ENCODE measurements at regions not wholly inside any gene's neighbourhood (a gene's known extent, or its start where the extent isn't known, plus 50 kb on each side); places are given as distances from the start of the nearest gene placed in this dataset.
A peak's percentile ranks its signal among the peaks of the same experiment; 100 is the strongest.
"Not testable (repeated sequence)": the region's sequence is repeated elsewhere in the genome, so short reads cannot be mapped to it uniquely, and the experiment has no call there.

GRCh38 chr2:230601510-230601909 is 111.1 kb upstream of the CAB39 start:
- H3K9me3 Mint-ChIP-seq (ENCODE audit: unreplicated experiment): peaks cover 11% of the 10 kb centered on the region
- H3K4me3 Mint-ChIP-seq (ENCODE audit: unreplicated experiment): no peak overlapping the region
- no peaks in the 10 kb centered on the region for H3K36me3 Mint-ChIP-seq (ENCODE audit: unreplicated experiment)
- no peak for DNase-seq (ENCODE audit: extremely low spot score, unreplicated experiment)
- TF ChIP-seq, protein P1, sequence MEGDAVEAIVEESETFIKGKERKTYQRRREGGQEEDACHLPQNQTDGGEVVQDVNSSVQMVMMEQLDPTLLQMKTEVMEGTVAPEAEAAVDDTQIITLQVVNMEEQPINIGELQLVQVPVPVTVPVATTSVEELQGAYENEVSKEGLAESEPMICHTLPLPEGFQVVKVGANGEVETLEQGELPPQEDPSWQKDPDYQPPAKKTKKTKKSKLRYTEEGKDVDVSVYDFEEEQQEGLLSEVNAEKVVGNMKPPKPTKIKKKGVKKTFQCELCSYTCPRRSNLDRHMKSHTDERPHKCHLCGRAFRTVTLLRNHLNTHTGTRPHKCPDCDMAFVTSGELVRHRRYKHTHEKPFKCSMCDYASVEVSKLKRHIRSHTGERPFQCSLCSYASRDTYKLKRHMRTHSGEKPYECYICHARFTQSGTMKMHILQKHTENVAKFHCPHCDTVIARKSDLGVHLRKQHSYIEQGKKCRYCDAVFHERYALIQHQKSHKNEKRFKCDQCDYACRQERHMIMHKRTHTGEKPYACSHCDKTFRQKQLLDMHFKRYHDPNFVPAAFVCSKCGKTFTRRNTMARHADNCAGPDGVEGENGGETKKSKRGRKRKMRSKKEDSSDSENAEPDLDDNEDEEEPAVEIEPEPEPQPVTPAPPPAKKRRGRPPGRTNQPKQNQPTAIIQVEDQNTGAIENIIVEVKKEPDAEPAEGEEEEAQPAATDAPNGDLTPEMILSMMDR (IDR thresholded peaks at IDR 0.05): no peak
- H3K4me1 Mint-ChIP-seq (ENCODE audit: unreplicated experiment): no peaks in the 10 kb centered on the region
- peaks cover 42% of the 10 kb centered on the region for H3K27me3 Mint-ChIP-seq (ENCODE audit: unreplicated experiment)
- H3K27ac Mint-ChIP-seq (ENCODE audit: unreplicated experiment): no peak overlapping the region

DNA sequence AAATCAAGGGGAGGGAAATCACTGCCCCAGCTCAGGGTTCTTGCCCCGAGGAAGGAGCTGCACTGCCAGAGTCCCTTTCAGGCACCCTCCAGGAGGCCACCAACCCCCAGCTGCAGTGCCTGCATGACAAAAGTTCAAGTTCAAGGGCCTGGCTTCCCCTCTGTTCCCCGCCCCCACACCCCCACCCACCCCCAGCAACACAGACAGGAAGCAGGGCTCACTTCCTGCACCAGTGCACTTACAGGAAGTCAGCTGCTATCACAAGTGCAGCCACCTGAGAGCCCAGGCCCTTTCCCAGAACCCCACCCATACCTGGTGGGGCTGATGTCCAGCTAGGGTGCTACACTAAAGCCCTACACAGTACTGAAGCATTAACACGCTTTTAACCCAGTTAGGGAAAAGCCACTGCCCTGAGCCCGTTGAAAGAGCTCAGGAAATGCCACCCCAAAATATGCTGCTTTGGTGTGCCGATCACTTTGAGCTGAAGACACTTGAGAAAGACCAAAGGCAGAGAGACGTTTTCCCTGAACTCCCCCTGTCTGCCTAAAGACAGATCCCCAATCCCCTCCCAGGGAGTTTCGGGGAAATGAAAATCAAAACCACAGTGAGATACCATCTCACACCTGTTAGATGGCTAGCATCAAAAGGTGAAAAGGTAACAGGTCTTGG is 109.9 kb upstream of the CAB39 start:
- TF ChIP-seq, protein P1 (IDR thresholded peaks at IDR 0.05): no peak
- Mint-ChIP-seq H3K36me3 (ENCODE audit: unreplicated experiment) (no peaks in the 10 kb centered on the region), H3K4me3 (ENCODE audit: unreplicated experiment) (no peak overlapping the region), H3K4me1 (ENCODE audit: unreplicated experiment) (no peaks in the 10 kb centered on the region), H3K27ac (ENCODE audit: unreplicated experiment) (no peak overlapping the region), H3K27me3 (ENCODE audit: unreplicated experiment) (peaks cover 42% of the 10 kb centered on the region), H3K9me3 (ENCODE audit: unreplicated experiment) (peaks cover 13% of the 10 kb centered on the region)
- no peak for DNase-seq (ENCODE audit: extremely low spot score, unreplicated experiment)

GRCh38 chr2:230603317-230603716 is 109.3 kb upstream of the CAB39 start:
- not testable (repeated sequence) for DNase-seq (ENCODE audit: extremely low spot score, unreplicated experiment); H3K4me1 Mint-ChIP-seq (ENCODE audit: unreplicated experiment); H3K36me3 Mint-ChIP-seq (ENCODE audit: unreplicated experiment); H3K4me3 Mint-ChIP-seq (ENCODE audit: unreplicated experiment); H3K27ac Mint-ChIP-seq (ENCODE audit: unreplicated experiment)
- H3K9me3 Mint-ChIP-seq (ENCODE audit: unreplicated experiment): peaks cover 15% of the 10 kb centered on the region
- peaks cover 36% of the 10 kb centered on the region for H3K27me3 Mint-ChIP-seq (ENCODE audit: unreplicated experiment)

- H3K27me3 Mint-ChIP-seq (ENCODE audit: unreplicated experiment): peaks cover 32% of the 10 kb centered on the region
- H3K4me1 Mint-ChIP-seq (ENCODE audit: unreplicated experiment); H3K27ac Mint-ChIP-seq (ENCODE audit: unreplicated experiment); H3K36me3 Mint-ChIP-seq (ENCODE audit: unreplicated experiment); DNase-seq (ENCODE audit: extremely low spot score, unreplicated experiment); H3K4me3 Mint-ChIP-seq (ENCODE audit: unreplicated experiment): not testable (repeated sequence)
- peaks cover 21% of the 10 kb centered on the region for H3K9me3 Mint-ChIP-seq (ENCODE audit: unreplicated experiment)
Observed at GRCh38 chr2:230604158-230604557, 108.5 kb upstream of the CAB39 start.

- TF ChIP-seq, protein P1 (IDR thresholded peaks at IDR 0.05): no peak
- H3K27me3 Mint-ChIP-seq (ENCODE audit: unreplicated experiment): no peaks in the 10 kb centered on the region
- H3K4me3 Mint-ChIP-seq (ENCODE audit: unreplicated experiment): no peak overlapping the region
- DNase-seq (ENCODE audit: extremely low spot score, unreplicated experiment): no peak
- peaks cover under 1% of the 10 kb centered on the region for H3K36me3 Mint-ChIP-seq (ENCODE audit: unreplicated experiment)
- H3K27ac Mint-ChIP-seq (ENCODE audit: unreplicated experiment): no peak overlapping the region
- H3K4me1 Mint-ChIP-seq (ENCODE audit: unreplicated experiment): peaks cover 19% of the 10 kb centered on the region
- H3K9me3 Mint-ChIP-seq (ENCODE audit: unreplicated experiment): no peaks in the 10 kb centered on the region
Observed at GRCh38 chr2:230614040-230614439, 98.6 kb upstream of the CAB39 start.

- TF ChIP-seq, protein P1 (IDR thresholded peaks at IDR 0.05): no peak
- Mint-ChIP-seq H3K27ac (ENCODE audit: unreplicated experiment) (no peak overlapping the region), H3K4me1 (ENCODE audit: unreplicated experiment) (peaks cover 19% of the 10 kb centered on the region), H3K27me3 (ENCODE audit: unreplicated experiment) (no peaks in the 10 kb centered on the region), H3K4me3 (ENCODE audit: unreplicated experiment) (no peak overlapping the region), H3K36me3 (ENCODE audit: unreplicated experiment) (no peaks in the 10 kb centered on the region), H3K9me3 (ENCODE audit: unreplicated experiment) (no peaks in the 10 kb centered on the region)
- peak; percentile 46 for DNase-seq (ENCODE audit: extremely low spot score, unreplicated experiment)
Observed at GRCh38 chr2:230614913-230615332, 97.7 kb upstream of the CAB39 start.

DNA sequence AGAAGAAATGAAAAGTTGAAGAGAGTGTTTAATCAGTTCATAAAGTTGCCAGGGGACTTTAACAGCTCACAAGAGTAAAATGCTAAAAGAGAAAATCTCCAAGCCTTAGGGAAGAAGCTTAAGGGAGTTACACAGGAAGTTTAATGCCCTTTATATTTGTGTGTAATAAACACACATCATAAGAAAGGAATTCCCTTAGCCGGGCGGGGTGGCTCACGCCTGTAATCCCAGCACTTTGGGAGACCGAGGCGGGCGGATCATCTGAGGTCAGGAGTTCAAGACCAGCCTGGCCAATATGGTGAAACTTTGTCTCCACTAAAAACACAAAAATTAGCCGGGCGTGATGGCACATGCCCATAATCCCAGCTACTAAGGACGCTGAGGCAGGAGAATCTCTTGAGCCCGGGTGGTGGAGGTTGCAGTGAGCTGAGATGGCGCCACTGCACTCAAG is 95.4 kb upstream of the CAB39 start:
- not testable (repeated sequence) for H3K9me3 Mint-ChIP-seq (ENCODE audit: unreplicated experiment); H3K36me3 Mint-ChIP-seq (ENCODE audit: unreplicated experiment); H3K4me3 Mint-ChIP-seq (ENCODE audit: unreplicated experiment); H3K27me3 Mint-ChIP-seq (ENCODE audit: unreplicated experiment)
- peak; percentile 60 for DNase-seq (ENCODE audit: extremely low spot score, unreplicated experiment)
- peak overlapping the region; percentile 81 for H3K27ac Mint-ChIP-seq (ENCODE audit: unreplicated experiment)
- peaks cover 16% of the 10 kb centered on the region for H3K4me1 Mint-ChIP-seq (ENCODE audit: unreplicated experiment)
